ENCODE measurements at regions not wholly inside any gene's neighbourhood (a gene's known extent, or its start where the extent isn't known, plus 50 kb on each side); places are given as distances from the start of the nearest gene placed in this dataset.

- no peaks in the 10 kb centered on the region for H4K20me1 ChIP-seq (ENCODE audit: low read depth, low read length)
- no peak overlapping the region for H2AFZ ChIP-seq (ENCODE audit: low read depth, low read length, severe bottlenecking)
- no peak for TF ChIP-seq CTCF (IDR thresholded peaks at IDR 0.05; ENCODE audit: insufficient read depth, low read length, poor library complexity, severe bottlenecking)
- TF ChIP-seq EZH2phosphoT487 (conservative IDR thresholded peaks at IDR 0.05; ENCODE audit: low read length) = no peak
- no peaks in the 10 kb centered on the region for H3K79me2 ChIP-seq (ENCODE audit: insufficient read depth, low read length)
- H3K36me3 ChIP-seq (ENCODE audit: low read length) = no peaks in the 10 kb centered on the region
- no peaks in the 10 kb centered on the region for H3K9me2 ChIP-seq (replicated peaks; ENCODE audit: insufficient read depth, low read length)
- no peaks in the 10 kb centered on the region for H3K9me3 ChIP-seq (ENCODE audit: insufficient read depth, low read length)
- H3K4me3 ChIP-seq (ENCODE audit: insufficient read depth, low read length, poor library complexity, severe bottlenecking) = no peak overlapping the region
- H3K27me3 ChIP-seq (ENCODE audit: low read length) = no peaks in the 10 kb centered on the region
- no peak overlapping the region for H3K27ac ChIP-seq (ENCODE audit: low read depth, low read length)
- H3F3A ChIP-seq (ENCODE audit: insufficient read depth) = no peaks in the 10 kb centered on the region
- no peak overlapping the region for H3K9ac ChIP-seq (ENCODE audit: low read length)
- H3K4me2 ChIP-seq (ENCODE audit: low read depth, low read length, poor library complexity, severe bottlenecking) = no peak overlapping the region
Measured at GRCh38 chr13:91144486-91144885, 203.0 kb upstream of the MIR17HG start.

GRCh38 chr13:91145571-91146205, 201.8 kb upstream of the MIR17HG start:
- Histone ChIP-seq H3K9ac (ENCODE audit: low read length) (no peak overlapping the region), H3K27me3 (ENCODE audit: low read length) (no peaks in the 10 kb centered on the region), H3K4me3 (ENCODE audit: insufficient read depth, low read length, poor library complexity, severe bottlenecking) (no peak overlapping the region), H3F3A (ENCODE audit: insufficient read depth) (no peaks in the 10 kb centered on the region), H3K4me2 (ENCODE audit: low read depth, low read length, poor library complexity, severe bottlenecking) (no peak overlapping the region), H2AFZ (ENCODE audit: low read depth, low read length, severe bottlenecking) (no peak overlapping the region), H3K9me3 (ENCODE audit: insufficient read depth, low read length) (no peaks in the 10 kb centered on the region), H4K20me1 (ENCODE audit: low read depth, low read length) (no peaks in the 10 kb centered on the region), H3K9me2 (replicated peaks; ENCODE audit: insufficient read depth, low read length) (no peaks in the 10 kb centered on the region), H3K36me3 (ENCODE audit: low read length) (no peaks in the 10 kb centered on the region), H3K79me2 (ENCODE audit: insufficient read depth, low read length) (no peaks in the 10 kb centered on the region), H3K27ac (ENCODE audit: low read depth, low read length) (no peak overlapping the region)
- TF ChIP-seq EZH2phosphoT487 (conservative IDR thresholded peaks at IDR 0.05; ENCODE audit: low read length) (no peak), CTCF (IDR thresholded peaks at IDR 0.05; ENCODE audit: insufficient read depth, low read length, poor library complexity, severe bottlenecking) (no peak)

- H4K20me1 ChIP-seq (ENCODE audit: low read depth, low read length) = no peaks in the 10 kb centered on the region
- no peaks in the 10 kb centered on the region for H3F3A ChIP-seq (ENCODE audit: insufficient read depth)
- H2AFZ ChIP-seq (ENCODE audit: low read depth, low read length, severe bottlenecking) = no peak overlapping the region
- TF ChIP-seq CTCF (IDR thresholded peaks at IDR 0.05; ENCODE audit: insufficient read depth, low read length, poor library complexity, severe bottlenecking) (no peak), EZH2phosphoT487 (conservative IDR thresholded peaks at IDR 0.05; ENCODE audit: low read length) (no peak)
- H3K9me2 ChIP-seq (replicated peaks; ENCODE audit: insufficient read depth, low read length) = no peaks in the 10 kb centered on the region
- no peak overlapping the region for H3K27ac ChIP-seq (ENCODE audit: low read depth, low read length)
- no peaks in the 10 kb centered on the region for H3K27me3 ChIP-seq (ENCODE audit: low read length)
- no peak overlapping the region for H3K4me3 ChIP-seq (ENCODE audit: insufficient read depth, low read length, poor library complexity, severe bottlenecking)
- no peak overlapping the region for H3K4me2 ChIP-seq (ENCODE audit: low read depth, low read length, poor library complexity, severe bottlenecking)
- H3K9me3 ChIP-seq (ENCODE audit: insufficient read depth, low read length) = no peaks in the 10 kb centered on the region
- H3K79me2 ChIP-seq (ENCODE audit: insufficient read depth, low read length) = no peaks in the 10 kb centered on the region
- no peak overlapping the region for H3K9ac ChIP-seq (ENCODE audit: low read length)
- no peaks in the 10 kb centered on the region for H3K36me3 ChIP-seq (ENCODE audit: low read length)
Measured at GRCh38 chr13:91146601-91147000, 200.9 kb upstream of the MIR17HG start.
